GM18502 (cell line): ENCODE measurements at regions not wholly inside any gene's neighbourhood (a gene's known extent, or its start where the extent isn't known, plus 50 kb on each side); places are given as distances from the start of the nearest gene placed in this dataset.

Experiments
- ATAC-seq: cut with Tn5 transposase; IDR thresholded peaks from one replicate; pipeline ENCODE4 v1.9.1; 2021; ENCODE audit warnings: mild to moderate bottlenecking; ENCODE audit not compliant: unreplicated experiment, poor library complexity

- no peak for ATAC-seq
These were observed 191.5 kb downstream of the TEX29 start for GRCh38 chr13:111511805-111512504.

- no peak for ATAC-seq
These were observed 192.3 kb downstream of the TEX29 start for GRCh38 chr13:111512707-111513106.

GRCh38 chr13:111513766-111514609 is 193.5 kb downstream of the TEX29 start:
- ATAC-seq, result no peak

GRCh38 chr13:111514610-111515306 is 194.3 kb downstream of the TEX29 start:
- ATAC-seq, result no peak

- no peak for ATAC-seq
These were observed 194.8 kb downstream of the TEX29 start for GRCh38 chr13:111515307-111515617.

- no peak for ATAC-seq
These were observed 195.2 kb downstream of the TEX29 start for GRCh38 chr13:111515635-111516034.

GRCh38 chr13:111516712-111517640 is 196.5 kb downstream of the TEX29 start:
- no peak for ATAC-seq

- no peak for ATAC-seq
These were observed 197.2 kb downstream of the TEX29 start for GRCh38 chr13:111517641-111518010.

GRCh38 chr13:111518161-111518792 is 197.8 kb downstream of the TEX29 start:
- no peak for ATAC-seq

GRCh38 chr13:111519041-111519440 is 198.6 kb downstream of the TEX29 start:
- ATAC-seq, result no peak

- ATAC-seq, result no peak
These were observed 199.2 kb downstream of the TEX29 start for GRCh38 chr13:111519490-111520170.

- no peak for ATAC-seq
These were observed 200.6 kb downstream of the TEX29 start for GRCh38 chr13:111521030-111521429.

- no peak for ATAC-seq
These were observed 201.3 kb downstream of the TEX29 start for GRCh38 chr13:111521691-111522229.

- ATAC-seq, result no peak
These were observed 205.1 kb downstream of the TEX29 start for GRCh38 chr13:111525320-111526118.

- no peak for ATAC-seq
These were observed 206.5 kb downstream of the TEX29 start for GRCh38 chr13:111526922-111527321.

GRCh38 chr13:111527614-111528229 is 207.3 kb downstream of the TEX29 start:
- no peak for ATAC-seq

GRCh38 chr13:111528513-111528912 is 208.1 kb downstream of the TEX29 start:
- no peak for ATAC-seq
